Stimulated activated CD8-positive, alpha-beta memory T cell treated with anti-CD3 and anti-CD28 coated beads, Interleukin-15, amount 100 ng/mL, for 48 hours (primary cell): ENCODE measurements at regions not wholly inside any gene's neighbourhood (a gene's known extent, or its start where the extent isn't known, plus 50 kb on each side); places are given as distances from the start of the nearest gene placed in this dataset.
"Not testable (repeated sequence)": the region's sequence is repeated elsewhere in the genome, so short reads cannot be mapped to it uniquely, and the experiment has no call there.

Experiments used
- DNase-seq, 2 donors: peaks; one replicate each; pipeline ENCODE4 v3.0.0-alpha.2; 2020; ENCODE audit warnings: low read depth in 2 of 2

- DNase-seq = no peak
Observed at GRCh38 chr7:86202833-86203232, 440.9 kb upstream of the GRM3 start.

- DNase-seq = no peak
Observed at GRCh38 chr7:86201767-86202166, 441.9 kb upstream of the GRM3 start.

GRCh38 chr7:86199881-86200614 lies 443.7 kb upstream of the GRM3 start:
- DNase-seq = no peak

- DNase-seq = no peak
Observed at GRCh38 chr7:86190351-86190750, 453.4 kb upstream of the GRM3 start.

- no peak for DNase-seq
Observed at GRCh38 chr7:86181474-86181873, 462.2 kb upstream of the GRM3 start.

- no peak for DNase-seq
Observed at GRCh38 chr7:86164827-86165226, 478.9 kb upstream of the GRM3 start.

- DNase-seq = no peak
Observed at GRCh38 chr7:86158111-86158510, 485.6 kb upstream of the GRM3 start.

GRCh38 chr7:86155623-86156022 lies 488.1 kb upstream of the GRM3 start:
- DNase-seq = no peak

GRCh38 chr7:86152926-86153325 lies 490.8 kb upstream of the GRM3 start:
- no peak for DNase-seq

GRCh38 chr7:86149024-86149665 lies 494.6 kb upstream of the GRM3 start:
- DNase-seq = no peak

GRCh38 chr7:86148501-86148900 lies 495.2 kb upstream of the GRM3 start:
- no peak for DNase-seq

GRCh38 chr7:86137343-86137742 lies 506.4 kb upstream of the GRM3 start:
- no peak for DNase-seq

GRCh38 chr7:86130268-86130667 lies 513.4 kb upstream of the GRM3 start:
- no peak for DNase-seq

- DNase-seq = no peak
Observed at GRCh38 chr7:86123476-86123875, 520.2 kb upstream of the GRM3 start.

GRCh38 chr7:86094166-86094669 lies 549.5 kb upstream of the GRM3 start:
- no peak for DNase-seq

GRCh38 chr7:86091369-86091768 lies 552.3 kb upstream of the GRM3 start:
- no peak for DNase-seq

- DNase-seq = no peak
Observed at GRCh38 chr7:86089455-86089854, 554.3 kb upstream of the GRM3 start.

- not testable (repeated sequence) for DNase-seq
Observed at GRCh38 chr7:86064572-86064971, 579.1 kb upstream of the GRM3 start.

- DNase-seq = no peak
Observed at GRCh38 chr7:86058649-86059048, 585.1 kb upstream of the GRM3 start.

GRCh38 chr7:86050918-86051317 lies 592.8 kb upstream of the GRM3 start:
- no peak for DNase-seq

GRCh38 chr7:86049910-86050309 lies 593.8 kb upstream of the GRM3 start:
- DNase-seq = no peak

- DNase-seq = not testable (repeated sequence)
Observed at GRCh38 chr7:86045197-86045596, 598.5 kb upstream of the GRM3 start.

- DNase-seq = no peak
Observed at GRCh38 chr7:86025807-86026206, 617.9 kb upstream of the GRM3 start.
